TTC549 (cell line): ENCODE measurements at regions not wholly inside any gene's neighbourhood (a gene's known extent, or its start where the extent isn't known, plus 50 kb on each side); places are given as distances from the start of the nearest gene placed in this dataset.
A peak's percentile ranks its signal among the peaks of the same experiment; 100 is the strongest.

ENCODE experiments used
- FAIRE-seq: peaks from 2 replicates; lab custom pipeline; 2012; peaks lifted over from hg19 to GRCh38; lab: Jason Lieb, UNC

GRCh38 chr1:94325377-94326302, 88.3 kb upstream of the ARHGAP29 start:
- FAIRE-seq: peak; percentile 61

GRCh38 chr1:94324178-94324544, 86.8 kb upstream of the ARHGAP29 start:
- no peak for FAIRE-seq

- no peak for FAIRE-seq
These were observed 86.2 kb upstream of the ARHGAP29 start for GRCh38 chr1:94323311-94324177.

- no peak for FAIRE-seq
These were observed 85.3 kb upstream of the ARHGAP29 start for GRCh38 chr1:94322696-94323095.

GRCh38 chr1:94321662-94322061, 84.3 kb upstream of the ARHGAP29 start:
- FAIRE-seq: no peak

- FAIRE-seq: no peak
These were observed 82.1 kb upstream of the ARHGAP29 start for GRCh38 chr1:94319319-94320102.

GRCh38 chr1:94318505-94319030, 81.2 kb upstream of the ARHGAP29 start:
- no peak for FAIRE-seq

GRCh38 chr1:94317790-94318188, 80.4 kb upstream of the ARHGAP29 start:
- no peak for FAIRE-seq

- FAIRE-seq: no peak
These were observed 79.7 kb upstream of the ARHGAP29 start for GRCh38 chr1:94316836-94317789.

- no peak for FAIRE-seq
These were observed 78.8 kb upstream of the ARHGAP29 start for GRCh38 chr1:94316183-94316582.

- FAIRE-seq: no peak
These were observed 78.2 kb upstream of the ARHGAP29 start for GRCh38 chr1:94315552-94316116.

GRCh38 chr1:94314222-94314858, 77.0 kb upstream of the ARHGAP29 start:
- no peak for FAIRE-seq

- FAIRE-seq: no peak
These were observed 73.3 kb upstream of the ARHGAP29 start for GRCh38 chr1:94310570-94311270.

- FAIRE-seq: no peak
These were observed 72.6 kb upstream of the ARHGAP29 start for GRCh38 chr1:94309829-94310569.

GRCh38 chr1:94309216-94309615, 71.8 kb upstream of the ARHGAP29 start:
- no peak for FAIRE-seq

GRCh38 chr1:94306521-94306920, 69.1 kb upstream of the ARHGAP29 start:
- no peak for FAIRE-seq

- FAIRE-seq: no peak
These were observed 68.3 kb upstream of the ARHGAP29 start for GRCh38 chr1:94305704-94306103.

- no peak for FAIRE-seq
These were observed 67.2 kb upstream of the ARHGAP29 start for GRCh38 chr1:94304553-94304952.

GRCh38 chr1:94303005-94303404, 65.6 kb upstream of the ARHGAP29 start:
- FAIRE-seq: no peak
